ENCODE measurements at regions not wholly inside any gene's neighbourhood (a gene's known extent, or its start where the extent isn't known, plus 50 kb on each side); places are given as distances from the start of the nearest gene placed in this dataset.

GRCh38 chr16:63096857-63097256 lies 1060.6 kb upstream of the CDH8 start:
- TF ChIP-seq TAF1 (IDR thresholded peaks at IDR 0.05; ENCODE audit: borderline replicate concordance, insufficient read depth, low read length): no peak
- TF ChIP-seq POLR2AphosphoS5 (IDR thresholded peaks at IDR 0.05; ENCODE audit: low read depth, low read length): no peak
- no peak for TF ChIP-seq SIN3A (IDR thresholded peaks at IDR 0.05; ENCODE audit: borderline replicate concordance, insufficient read depth, low read length)

Data from PFSK-1 (cell line).